ENCODE measurements at regions not wholly inside any gene's neighbourhood (a gene's known extent, or its start where the extent isn't known, plus 50 kb on each side); places are given as distances from the start of the nearest gene placed in this dataset.
A peak's percentile ranks its signal among the peaks of the same experiment; 100 is the strongest.

DNA sequence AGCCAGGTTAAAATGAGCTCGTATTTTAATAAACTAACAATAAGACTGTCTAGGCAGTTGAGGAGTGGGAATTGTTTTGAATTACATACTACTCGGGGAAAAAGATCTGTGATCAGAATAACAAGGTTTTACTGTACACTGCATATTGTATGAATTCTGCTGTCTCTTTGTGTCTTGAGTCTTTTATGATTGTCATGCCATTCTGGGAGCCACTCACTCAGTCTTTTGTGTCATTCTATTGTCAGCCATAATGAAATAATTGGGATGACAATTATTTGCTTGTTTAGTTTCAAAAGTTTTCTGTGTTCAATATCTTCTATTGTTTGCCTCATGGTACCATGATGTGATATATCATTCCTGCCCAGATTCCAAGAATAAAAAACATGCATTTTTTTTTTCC, 339.6 kb upstream of the TBL1XR1 start:
- DNase-seq (ENCODE audit: low spot score) = no peak

DNA sequence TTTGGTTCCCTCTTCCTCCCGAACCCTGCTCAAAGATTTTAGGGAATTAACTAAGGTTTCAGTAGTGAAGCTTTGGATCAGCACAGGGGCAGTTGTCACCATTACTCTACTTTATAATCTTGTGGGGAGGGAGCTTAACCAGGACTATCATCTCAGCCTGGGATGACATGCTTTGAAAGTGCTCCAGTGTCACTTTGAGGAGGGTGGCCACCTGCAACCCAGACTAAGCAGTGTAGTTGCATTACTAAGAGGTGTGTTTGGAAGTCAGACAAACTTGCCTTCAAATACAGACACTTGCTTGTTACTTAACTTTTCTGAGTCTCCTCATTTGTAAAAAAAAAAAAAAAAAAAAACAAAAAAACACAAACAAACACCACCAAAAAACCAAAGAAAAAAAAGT, 340.3 kb upstream of the TBL1XR1 start:
- DNase-seq (ENCODE audit: low spot score) = no peak

DNA sequence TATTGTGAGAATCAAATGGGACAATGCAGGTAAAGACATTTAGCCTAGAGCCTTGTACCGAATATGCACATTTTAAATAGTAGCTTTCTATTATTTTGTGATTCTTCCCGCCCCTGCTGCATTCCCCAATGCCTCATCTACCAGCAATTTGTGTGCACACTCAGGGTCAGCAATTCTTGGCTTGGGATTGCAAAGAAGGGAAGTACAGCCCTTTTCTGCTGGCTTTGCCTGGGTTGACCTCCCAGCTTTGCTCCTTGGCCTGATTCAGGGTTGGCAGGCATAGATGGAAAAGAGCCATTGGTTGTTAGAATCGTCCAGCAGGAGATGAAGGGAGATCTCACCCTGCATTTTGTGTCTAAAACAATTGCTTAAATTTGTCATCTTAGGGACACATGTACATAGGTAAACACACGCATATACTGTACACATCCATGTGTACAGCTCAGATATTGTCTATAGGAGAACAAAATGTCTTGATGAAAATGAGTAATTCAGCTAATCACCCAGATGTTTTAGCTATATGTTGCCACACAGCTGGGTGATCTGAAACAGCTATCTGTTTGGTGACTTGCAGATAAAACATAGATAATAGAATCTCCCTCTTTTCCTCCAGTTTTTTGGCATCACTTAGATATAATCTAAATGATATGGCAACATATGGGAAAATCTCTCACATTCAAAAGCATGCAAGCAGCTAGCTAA, 340.9 kb upstream of the TBL1XR1 start:
- no peak for DNase-seq (ENCODE audit: low spot score)

GRCh38 chr3:177538750-177539730, 341.8 kb upstream of the TBL1XR1 start:
- no peak for DNase-seq (ENCODE audit: low spot score)

- DNase-seq (ENCODE audit: low spot score) = no peak
These were observed 344.3 kb upstream of the TBL1XR1 start for GRCh38 chr3:177541541-177541940.

- DNase-seq (ENCODE audit: low spot score) = no peak
These were observed 348.7 kb upstream of the TBL1XR1 start for GRCh38 chr3:177545964-177546363.

DNA sequence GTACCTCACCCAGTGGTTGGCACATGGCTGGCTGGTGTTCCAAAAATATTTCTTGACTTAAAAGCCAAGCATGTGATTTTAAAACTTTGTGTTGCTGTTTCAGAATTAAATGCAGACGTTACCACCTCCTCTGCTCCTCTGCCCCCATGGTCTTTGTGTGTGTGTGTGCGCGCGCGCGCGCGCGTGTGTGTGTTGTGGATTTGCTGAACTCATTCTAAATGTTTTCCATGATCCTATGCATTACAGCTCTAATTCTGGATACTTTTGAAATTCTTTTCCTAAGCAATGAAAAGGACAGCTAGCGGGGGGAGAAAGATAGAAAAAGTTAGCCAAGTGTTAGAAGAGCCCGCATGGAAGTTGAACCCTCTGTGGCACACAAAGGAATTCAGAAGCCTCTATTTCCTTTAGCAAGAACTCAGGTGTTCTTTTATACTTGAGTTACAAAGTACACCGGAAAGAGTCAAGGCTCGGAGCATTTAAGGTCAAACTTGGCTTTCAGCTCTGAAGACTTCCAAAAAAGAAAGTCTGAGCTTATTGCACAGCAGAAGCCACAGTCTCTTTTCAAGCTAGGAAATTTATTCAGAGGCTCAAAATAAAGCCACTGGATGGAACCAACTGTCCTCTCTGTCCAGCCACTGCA, 350.5 kb upstream of the TBL1XR1 start:
- no peak for DNase-seq (ENCODE audit: low spot score)

GRCh38 chr3:177550667-177551066, 353.4 kb upstream of the TBL1XR1 start:
- DNase-seq (ENCODE audit: low spot score) = no peak

DNA sequence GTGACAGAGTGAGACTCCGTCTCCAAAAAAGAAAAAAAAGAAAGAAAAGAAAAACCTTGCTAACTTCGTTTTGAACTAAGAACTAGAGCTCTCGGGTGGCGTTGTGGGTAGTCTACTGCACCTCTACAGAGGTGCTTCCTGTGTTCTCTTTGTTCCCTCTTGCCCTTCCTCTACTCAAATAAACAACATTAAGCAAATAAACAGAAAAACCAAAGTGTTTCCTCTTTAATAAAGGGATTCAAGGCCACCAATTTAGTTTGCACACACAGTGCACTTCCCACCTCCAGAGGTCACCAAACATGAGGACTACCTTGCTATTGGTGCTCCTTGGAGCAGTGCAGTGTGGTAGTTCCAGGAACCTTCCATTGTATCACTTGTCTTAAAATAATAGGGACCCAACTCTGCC, 354.2 kb upstream of the TBL1XR1 start:
- DNase-seq (ENCODE audit: low spot score) = no peak

GRCh38 chr3:177552051-177552450, 354.8 kb upstream of the TBL1XR1 start:
- no peak for DNase-seq (ENCODE audit: low spot score)

DNA sequence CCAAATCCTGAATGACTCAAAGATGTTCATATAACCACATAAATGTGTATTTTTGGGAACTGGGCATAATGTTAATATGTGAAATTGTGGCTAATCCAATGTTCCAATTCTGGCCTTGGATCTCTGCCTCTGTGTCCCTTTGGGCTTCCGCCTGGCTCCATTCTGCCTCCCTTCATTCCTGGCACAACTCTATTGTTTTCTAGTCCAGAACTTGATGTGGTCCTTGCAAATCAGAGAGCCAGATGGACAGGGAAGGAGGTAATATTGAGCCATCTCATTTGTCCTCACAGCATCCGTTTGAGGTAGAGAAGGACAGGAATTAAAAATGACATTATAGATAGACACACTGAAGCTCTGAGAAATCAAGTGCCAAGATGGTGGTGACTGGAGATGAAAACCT, 355.7 kb upstream of the TBL1XR1 start:
- no peak for DNase-seq (ENCODE audit: low spot score)

DNA sequence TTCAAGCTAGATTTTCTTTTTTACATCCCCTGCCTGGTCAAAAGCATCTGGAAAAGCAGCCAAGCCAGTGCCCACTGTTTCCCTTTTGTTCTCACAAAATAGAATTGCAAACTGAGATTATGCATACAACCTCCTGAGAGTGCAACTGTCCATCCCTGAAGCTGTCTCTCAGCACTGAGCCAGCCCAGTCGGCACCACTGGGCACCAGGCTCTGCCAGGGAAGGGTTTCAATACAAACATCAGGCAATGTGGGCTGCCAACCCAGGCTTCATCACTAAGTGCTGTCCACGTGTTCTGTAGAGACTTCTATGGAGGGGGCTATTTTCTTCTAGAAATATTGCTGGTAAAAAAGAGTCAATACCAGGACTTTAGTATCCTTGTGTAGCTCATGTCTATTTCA, 356.3 kb upstream of the TBL1XR1 start:
- DNase-seq (ENCODE audit: low spot score) = no peak

DNA sequence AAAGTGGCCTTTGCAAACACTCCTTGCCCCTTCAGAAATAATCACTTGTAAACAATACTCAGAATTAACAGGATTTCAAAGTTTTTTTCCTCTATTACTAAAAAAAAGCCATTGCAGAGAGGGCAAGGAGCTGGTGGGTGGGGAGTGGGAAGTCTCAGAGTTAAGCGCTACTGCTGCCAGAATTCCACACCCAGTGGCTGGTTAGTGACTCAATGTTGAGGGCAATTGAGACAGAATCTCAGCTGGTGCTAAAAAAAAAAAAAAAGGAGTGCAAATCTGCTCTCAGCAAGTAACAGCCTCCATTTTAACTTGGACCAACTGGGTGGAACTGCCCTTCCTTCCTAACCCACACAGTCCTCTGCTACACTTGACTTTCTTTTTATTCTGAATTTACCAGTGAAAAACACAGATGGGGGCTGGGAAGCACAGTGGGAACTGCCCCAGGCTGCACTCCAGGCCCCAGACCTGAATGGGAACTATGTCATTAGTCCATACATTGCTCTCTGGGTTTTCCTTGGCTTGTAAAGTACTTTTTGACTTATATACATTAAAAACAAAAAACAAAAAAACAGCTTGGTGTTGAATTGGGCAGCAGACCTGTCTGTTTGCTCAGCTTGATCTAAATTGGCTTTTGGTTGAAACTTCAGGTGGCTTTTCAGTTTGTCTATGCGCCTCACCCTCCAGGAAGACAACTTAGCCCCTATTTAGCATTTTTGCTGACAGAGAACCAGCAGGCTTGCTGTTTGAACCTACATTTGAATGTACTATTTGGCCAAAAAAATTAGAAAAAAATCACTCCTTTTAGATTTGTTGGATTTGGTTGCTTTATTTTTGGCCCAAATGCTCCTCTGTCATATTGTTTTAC, 357.8 kb upstream of the TBL1XR1 start:
- peak; percentile 23 for DNase-seq (ENCODE audit: low spot score)

- DNase-seq (ENCODE audit: low spot score) = no peak
These were observed 360.3 kb upstream of the TBL1XR1 start for GRCh38 chr3:177557548-177557947.

GRCh38 chr3:177561365-177561764, 364.1 kb upstream of the TBL1XR1 start:
- no peak for DNase-seq (ENCODE audit: low spot score)

- DNase-seq (ENCODE audit: low spot score) = no peak
These were observed 364.6 kb upstream of the TBL1XR1 start for GRCh38 chr3:177561769-177562392.

- no peak for DNase-seq (ENCODE audit: low spot score)
These were observed 366.0 kb upstream of the TBL1XR1 start for GRCh38 chr3:177563243-177563780.

DNA sequence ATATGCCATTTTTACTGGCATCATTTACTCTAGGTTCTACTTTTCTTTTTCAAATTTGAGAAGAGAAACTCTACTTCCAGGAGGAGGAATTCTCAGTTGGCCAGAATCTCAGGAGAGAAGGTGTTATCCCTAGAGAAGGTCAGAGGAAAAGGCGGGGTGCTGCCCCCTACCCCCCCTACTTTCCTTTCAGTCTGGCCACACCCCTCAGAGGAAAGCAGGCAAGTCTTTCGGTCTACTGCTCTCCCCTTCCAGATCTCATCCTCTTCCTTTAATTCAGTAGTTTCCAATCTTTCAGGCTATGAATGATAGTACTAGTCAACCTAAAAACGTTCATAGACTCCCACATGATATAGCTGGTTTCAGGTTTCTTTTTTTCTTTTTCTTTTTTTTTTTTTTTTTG, 366.5 kb upstream of the TBL1XR1 start:
- DNase-seq (ENCODE audit: low spot score) = no peak

DNA sequence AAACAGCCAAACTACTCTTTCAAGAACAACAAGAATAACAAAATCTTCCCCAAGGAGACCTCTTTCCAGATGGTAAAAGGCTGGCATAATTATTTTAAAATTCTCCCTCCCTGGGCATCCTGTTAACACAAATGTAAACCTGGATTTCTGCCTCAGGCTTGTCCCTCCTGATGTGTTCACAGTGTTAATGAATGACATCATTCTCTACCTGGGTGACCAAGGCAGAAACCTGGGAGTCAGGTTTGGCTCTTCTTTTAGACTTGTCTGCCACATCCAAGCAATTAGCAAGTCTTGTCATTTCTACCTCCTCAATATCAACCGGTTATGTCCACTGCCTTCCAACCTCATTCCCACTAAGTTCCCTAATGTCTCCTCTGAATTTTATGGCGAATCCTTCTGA, 368.7 kb upstream of the TBL1XR1 start:
- DNase-seq (ENCODE audit: low spot score) = no peak

GRCh38 chr3:177567833-177568232, 370.6 kb upstream of the TBL1XR1 start:
- no peak for DNase-seq (ENCODE audit: low spot score)

- no peak for DNase-seq (ENCODE audit: low spot score)
These were observed 371.9 kb upstream of the TBL1XR1 start for GRCh38 chr3:177569193-177569592.

Measured in LoVo (cell line).